Tongue (tissue), 1 donor: ENCODE measurements at regions not wholly inside any gene's neighbourhood (a gene's known extent, or its start where the extent isn't known, plus 50 kb on each side); places are given as distances from the start of the nearest gene placed in this dataset.

Experiments used
- DNase-seq: peaks from one replicate; pipeline ENCODE4 v3.0.0-alpha.2; 2015

DNA sequence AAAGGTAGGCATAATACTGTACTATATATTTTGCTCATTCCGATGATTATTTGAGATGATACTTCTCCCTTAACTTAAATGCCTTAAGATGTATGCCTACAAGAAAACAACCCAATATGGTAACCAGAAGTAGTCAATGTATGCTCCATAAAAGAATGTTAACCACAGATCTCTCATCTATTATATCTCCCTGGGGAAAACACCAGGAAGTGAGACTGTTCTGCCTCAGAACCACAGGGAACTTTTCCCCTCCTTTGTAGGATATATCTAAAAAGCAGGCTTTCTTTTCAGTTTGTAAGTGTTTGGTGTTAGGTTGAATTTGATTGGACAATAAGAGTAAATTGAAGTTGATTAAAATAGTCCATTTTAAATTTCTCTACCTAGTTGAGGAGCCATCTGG is 1160.5 kb upstream of the NXPH2 start:
- no peak for DNase-seq

DNA sequence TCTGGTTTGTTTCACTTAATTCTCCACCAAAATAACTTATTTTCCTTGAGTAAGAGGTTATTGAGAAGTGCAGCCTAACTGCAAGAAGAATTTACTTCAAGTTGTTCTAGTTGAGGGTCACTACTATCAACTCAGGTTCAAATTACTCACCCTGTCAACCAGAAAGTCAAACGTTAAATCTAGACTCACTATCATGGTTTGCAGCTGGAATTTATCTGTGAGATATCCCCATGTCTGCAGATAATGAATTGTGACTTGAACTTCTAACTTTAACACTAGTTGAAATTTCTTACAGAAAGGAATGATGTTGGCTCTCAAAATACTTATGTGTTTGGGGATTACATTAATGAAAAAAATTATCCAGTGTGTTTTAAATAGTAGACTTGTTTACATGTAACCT is 1145.7 kb upstream of the NXPH2 start:
- no peak for DNase-seq

DNA sequence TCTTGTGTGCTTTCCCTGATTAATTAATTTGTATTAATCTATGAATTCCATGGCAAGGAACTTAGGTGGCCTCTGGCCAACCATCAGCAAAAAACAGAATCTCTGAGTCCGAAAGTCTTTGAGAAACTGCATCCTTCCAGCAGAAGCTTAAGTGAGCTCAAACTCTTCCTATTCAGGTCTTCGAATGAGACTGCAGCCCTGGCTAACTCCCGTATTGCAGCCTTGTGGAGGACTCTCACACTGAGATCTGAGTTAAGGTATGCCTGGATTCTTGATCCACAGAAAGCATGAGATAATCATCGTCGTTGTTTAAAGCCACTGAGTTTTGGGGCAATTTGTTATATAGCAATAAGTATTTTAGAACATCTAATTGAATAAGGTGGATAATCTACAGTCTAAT is 1143.9 kb upstream of the NXPH2 start:
- no peak for DNase-seq

DNA sequence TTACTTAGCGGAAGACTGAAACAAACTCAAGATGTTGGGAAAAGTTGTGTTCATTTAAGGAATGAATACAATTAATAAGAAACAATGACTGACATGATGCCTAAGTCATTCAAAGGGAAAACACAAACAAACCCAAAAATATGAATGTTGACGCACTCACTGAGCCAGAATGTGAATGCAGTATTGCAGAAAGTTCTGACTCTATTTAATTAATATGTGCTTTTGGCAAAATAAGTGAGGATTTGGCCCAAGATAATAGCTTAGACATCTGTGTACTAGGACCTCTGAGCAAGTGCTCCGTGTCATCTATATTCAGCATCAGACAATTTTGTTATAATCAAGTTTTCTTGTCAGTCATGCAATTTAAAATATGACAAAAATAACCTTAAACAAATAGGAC is 1138.8 kb upstream of the NXPH2 start:
- no peak for DNase-seq

DNA sequence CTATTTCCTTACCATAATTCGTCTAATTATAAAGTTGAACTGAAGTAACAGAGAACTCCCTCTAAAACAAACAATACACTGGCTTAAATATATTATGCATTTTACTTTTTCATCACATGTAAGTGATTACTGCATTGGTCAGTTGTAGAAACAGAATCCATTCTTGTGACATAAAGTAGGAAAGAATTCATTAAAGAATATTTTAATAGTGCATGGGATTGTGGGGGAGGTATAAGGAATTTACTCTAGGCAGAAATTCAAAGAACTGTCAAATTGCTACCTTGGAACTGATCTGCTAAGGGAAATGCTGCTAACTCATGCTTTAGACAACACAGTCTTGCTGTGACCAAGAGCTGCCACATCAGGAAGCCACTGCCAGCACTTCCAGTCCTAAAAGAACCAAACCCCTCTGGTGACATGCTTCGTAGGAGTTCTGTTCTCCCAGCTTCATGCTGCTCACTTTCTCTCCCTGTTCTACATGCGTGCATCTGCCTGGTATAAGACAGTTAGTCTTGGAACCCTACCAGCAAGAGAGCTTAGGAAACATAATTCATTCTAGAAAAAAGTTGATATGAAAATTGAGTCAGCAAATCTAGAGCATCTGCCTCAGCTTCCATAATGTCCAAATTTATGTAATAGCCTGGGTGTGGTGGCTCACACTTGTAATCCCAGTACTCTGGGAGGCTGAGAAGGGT is 1137.6 kb upstream of the NXPH2 start:
- peak; percentile 14 for DNase-seq

DNA sequence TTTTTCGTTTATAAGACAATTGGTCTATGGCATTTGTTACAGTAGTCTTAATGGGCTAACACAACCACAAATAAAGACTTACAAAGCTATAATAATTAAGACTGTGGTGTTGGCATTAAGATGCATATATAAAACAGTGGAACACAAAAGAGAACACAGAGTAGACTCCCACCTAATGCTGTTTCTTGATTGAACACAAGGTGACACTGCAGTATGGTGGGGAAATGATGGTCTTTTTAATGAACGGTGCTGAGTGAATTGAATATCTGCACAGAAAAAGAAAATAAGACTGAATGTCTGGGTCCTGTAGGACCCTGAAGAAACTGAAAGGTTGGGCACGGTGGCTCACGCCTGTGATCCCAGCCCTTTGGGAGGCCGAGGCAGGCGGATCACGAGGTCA is 1136.6 kb upstream of the NXPH2 start:
- DNase-seq: peak; percentile 9

DNA sequence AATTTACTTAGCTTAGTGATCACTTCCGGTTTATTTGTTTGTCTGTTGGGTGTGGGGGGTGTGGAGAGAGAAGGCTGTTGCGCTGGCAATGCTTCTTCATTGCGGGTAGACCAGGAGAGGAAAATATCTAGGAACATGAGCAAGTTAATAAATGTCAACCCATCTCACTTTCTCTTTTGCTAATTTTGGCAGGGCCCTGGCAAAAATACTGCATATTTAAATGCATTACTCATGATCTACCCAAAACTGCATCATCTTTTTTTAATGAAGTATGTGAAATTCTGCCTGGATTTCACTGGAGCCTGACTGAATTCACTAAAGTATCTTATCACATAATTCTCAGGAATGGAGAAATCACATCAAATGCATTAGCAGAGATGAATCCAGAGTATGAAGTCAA is 1131.0 kb upstream of the NXPH2 start:
- no peak for DNase-seq

DNA sequence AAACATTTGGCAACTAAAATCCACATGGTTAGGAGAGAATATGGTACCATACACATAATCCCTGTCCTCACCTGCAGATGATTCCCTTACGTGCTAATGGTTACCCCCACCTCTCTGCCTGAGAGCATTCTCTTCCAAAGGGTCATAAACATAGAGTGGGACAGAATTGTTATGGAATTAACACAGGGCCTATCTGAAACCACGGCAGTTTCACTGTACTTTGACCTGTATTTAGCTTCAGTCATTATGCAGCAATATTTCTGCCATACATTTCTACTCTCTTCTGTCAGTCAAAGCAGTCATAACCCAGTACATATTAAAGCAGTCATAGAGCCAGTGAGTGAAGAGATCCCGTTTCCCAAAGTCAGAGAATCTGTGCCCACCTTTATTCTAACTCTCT is 1128.9 kb upstream of the NXPH2 start:
- DNase-seq: no peak

DNA sequence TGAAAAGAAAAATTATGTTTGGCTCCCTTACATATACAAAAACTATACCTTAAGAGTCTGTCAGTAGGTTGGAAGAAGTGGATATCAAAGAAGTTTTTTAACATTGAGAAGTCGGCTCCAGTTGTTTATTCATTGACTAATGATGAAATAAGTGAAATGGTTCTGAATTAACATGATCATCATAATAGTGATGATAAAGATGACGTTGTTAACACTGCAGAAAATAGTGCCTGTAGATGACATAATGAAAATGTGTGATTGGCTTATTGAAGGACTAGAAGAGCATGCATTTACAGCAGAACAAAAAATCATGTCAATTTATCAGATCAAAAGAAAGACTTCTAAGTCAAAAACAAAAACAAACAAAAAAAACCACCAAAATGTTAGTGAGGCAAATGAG is 1125.4 kb upstream of the NXPH2 start:
- DNase-seq: no peak

DNA sequence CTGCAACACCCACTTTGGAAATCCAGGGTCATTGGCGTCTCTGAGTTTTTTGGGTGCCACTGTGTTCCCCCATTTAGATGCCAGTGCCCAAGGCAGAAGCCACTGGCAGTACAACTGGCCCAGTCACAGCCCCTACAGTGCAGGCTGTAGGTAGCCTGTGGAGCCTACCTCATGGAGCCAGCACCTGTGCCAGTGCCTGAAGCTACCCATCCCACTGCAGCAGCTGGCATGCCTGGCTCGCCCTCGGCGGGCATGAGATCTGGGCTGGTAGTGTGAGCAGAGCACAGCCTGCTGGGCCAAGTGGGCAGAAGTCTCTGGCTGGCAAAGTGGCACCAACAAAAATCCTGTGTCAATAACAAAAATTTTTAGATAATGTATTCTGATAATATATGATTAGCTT is 1111.4 kb upstream of the NXPH2 start:
- DNase-seq: no peak

DNA sequence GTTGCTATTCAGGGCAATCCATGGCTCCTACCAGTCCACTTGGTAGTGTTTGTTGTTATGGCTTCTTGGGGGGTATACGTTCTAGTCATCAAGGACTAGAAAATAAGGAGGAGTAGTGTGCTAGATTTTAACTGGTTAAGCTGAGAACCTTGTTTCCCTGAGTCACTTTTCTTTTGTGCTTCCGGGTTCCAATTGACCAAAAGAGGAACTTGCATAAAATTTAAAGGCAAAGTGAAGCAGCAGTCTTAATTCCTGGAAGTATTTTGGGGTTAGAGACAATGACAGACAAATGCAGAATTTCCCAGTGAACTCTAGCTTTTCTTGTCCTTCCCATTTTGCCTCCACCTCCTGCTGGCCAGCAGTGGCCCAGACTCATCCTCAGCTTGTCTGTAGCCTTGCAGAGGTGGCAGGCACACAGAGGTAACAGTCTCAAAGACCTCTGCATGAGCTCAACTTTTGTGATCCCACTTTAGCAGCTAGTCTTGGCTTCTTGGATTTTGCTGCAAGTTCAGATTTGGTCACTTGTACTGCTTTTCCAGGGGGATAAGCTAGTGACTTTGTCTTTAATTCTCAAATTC is 1105.8 kb upstream of the NXPH2 start:
- DNase-seq: no peak

DNA sequence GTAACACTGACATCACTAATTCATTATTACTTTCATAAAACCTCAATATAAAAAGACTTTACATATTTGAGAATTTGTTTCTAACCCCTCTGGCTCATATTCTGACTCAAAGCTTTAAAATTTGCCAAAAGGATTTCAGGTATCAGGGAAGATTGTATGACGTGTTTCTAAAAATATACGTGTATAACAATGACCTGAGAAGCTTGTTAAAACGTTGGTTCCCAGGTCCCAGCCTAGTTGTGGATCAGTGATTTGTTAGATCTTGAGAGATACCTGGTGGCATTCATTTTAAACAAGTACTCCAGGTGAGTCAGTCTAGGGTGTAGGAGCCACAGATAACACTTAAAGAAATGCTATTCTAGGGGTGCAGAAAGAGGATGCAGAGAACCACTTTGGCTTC is 1096.8 kb upstream of the NXPH2 start:
- no peak for DNase-seq

DNA sequence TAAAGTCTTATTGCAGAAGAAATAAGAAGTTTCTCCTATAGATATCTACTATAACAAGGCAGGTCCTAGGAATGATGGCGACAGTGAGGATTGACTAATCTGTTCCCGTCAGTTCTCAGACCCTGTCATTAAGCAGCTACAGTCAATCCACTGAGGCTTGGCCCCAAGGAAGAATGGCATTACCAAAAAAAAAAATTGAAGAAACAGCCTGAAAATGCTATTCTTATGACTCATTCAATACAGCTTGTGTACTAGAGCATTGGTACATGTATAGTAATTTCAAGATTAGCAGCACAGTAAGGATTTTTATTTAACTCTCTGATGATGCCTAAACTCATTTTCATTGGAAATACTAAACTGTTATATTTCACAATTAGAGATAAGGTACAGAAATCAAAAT is 1096.1 kb upstream of the NXPH2 start:
- no peak for DNase-seq

DNA sequence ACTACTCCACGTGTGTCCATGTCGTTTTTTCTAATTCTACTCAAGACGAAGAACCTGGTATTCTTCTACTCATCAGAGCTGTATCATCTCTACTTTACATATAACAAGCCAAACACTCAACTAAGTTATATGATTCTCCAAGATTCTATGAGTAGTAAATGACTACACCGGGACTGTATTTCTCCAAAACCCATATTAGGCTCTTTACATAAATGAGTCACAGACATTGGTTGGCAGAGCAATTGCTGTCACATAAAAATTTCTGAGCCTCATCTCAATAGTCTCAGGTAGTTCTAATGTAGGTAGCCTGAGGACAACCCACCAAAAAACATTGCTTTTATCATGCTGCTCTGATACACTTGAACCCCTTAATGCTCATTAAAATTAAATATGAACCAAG is 1092.3 kb upstream of the NXPH2 start:
- DNase-seq: no peak

DNA sequence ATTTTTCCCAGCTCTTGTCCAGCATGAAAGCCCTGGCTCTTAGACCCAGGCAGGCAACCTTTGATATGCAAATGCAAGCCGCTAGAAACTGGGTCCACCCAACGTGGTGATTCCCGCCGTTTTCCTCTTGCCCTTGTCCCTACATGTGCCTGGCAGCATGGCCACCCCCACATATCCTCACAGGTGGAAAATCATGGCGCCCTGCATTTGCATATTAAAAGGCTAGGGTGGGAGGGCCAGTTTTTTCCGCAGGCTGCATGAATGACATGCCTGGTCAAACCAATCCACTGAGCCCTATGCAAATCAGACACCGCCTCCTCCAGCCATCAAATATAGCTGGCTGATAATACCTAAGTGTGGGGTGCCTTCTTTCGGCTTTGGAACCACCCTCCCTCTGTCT is 1091.8 kb upstream of the NXPH2 start:
- no peak for DNase-seq

DNA sequence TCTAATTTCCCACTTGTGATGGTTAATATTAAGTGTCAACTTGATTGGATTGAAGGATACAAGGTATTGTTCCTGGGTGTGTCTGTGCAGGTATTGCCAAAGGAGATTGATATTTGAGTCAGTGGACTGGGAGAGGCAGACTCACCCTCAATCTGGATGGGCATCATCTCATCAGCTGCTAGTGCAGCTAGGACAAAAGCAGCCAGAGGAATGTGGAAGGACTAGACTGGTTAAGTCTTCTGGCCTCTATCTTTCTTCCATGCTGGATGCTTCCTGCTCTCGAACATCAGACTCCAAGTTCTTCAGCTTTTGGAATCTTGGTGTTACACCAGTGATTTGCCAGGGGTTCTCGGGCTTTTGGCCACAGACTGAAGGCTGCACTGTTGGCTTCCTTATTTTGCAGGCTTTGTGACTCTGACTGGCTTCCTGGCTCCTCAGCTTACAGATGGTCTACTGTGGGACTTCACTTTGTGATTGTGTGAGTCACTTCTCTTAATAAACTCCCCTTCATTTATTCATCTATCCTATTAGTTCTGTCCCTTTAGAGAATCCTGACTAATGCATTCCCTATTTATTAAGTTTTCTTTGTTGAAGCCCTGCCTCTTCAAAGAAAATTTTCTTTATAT is 1087.5 kb upstream of the NXPH2 start:
- DNase-seq: no peak

DNA sequence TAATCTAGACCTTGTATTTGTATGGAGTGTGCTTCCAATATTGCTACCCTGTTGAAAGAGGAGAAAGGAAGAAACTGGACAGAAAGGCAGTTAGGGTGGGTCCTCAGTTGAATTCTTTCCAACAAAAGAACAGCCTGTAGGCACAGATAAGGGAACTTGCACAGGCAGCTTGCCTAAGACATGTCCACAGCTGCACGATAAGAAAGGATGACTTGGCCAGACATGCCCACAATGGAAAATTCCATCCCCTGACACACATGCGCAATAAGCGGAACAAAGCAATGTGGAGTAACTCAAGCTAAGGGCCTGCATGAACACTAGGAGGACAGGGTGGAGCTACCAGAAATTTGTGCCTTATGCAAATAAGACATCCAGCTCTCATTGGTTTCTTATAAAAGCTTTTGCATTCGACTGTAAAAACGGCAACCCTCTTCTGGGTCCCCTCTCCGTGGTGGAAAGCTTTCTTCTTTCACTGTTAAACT is 1084.7 kb upstream of the NXPH2 start:
- no peak for DNase-seq

DNA sequence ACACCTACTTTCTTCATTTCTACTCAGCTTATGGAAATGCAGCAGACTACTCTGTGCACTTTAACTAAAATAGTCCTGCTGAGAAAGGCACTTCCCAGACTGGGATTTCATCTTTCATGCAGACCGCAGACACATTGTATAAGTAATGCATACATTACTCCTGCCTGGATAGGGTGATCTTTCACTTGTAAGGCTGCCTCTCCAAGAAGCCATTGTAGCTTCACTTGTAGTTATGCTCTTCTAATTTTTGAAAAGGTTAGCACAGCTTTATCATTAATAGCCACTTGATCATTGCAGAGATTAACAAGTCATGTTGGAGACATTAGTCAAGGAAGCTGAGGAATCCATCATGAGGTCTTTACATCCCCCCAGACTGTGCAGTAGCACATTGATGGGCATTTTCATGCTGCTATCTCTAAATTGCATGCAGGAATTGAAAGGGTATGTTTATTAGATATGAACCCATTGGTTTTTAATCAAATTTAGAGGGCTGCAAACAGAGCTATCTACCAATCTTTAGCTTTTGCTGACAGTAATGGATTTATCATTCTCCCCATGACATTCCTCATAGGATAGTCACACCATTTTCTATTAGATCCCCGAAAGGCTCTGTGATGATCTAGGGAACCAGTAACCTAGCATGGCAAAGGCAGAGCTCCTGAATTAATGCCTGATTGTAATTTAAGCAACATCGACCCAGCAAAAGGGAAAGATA is 1074.7 kb upstream of the NXPH2 start:
- no peak for DNase-seq

DNA sequence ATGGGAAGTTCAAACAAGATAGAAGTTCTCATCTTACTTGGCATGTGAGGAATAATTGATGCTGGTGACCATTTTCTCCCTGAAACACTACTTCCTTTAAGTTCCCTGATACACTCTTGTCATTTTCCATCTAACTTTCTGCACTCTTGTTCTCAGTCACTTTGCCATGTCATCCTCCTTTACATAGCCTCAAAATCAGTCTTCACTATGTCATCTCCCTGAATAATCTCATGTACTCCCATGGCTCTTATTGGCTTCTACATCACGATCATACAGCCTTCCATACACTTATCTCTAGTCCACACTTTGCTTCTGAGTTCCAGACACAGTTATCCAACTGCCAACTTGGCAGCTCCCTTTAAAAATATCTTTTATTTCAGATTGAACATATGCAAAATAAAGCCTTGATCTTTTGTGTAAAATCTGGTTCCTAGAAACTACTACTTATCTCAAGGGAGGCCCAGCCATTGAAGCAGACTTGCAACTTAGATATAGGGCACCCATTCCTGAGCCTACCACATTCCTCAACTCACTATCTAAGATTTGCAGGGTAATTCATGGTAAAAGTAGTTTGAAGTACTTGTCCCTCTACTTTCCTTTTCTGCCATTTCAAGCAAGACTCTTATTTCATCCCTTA is 1070.2 kb upstream of the NXPH2 start:
- no peak for DNase-seq

DNA sequence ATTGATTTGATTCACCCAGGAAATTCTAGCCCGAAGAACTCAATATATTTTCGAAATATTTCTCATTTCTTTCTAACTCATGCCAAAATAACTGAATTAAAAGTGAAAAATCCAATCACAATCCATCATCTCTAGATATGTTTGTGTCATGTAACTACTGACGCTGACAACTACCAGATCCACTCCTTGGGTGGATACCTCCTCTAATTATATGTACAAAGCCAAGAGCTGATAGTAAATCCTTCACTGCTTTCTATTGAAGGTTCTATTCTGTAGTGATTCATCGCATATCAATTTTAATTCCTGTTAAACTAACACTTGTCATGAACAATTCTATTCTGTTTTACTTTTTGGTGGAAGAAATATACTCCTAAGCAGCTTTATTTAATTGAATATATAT is 1056.6 kb upstream of the NXPH2 start:
- no peak for DNase-seq

DNA sequence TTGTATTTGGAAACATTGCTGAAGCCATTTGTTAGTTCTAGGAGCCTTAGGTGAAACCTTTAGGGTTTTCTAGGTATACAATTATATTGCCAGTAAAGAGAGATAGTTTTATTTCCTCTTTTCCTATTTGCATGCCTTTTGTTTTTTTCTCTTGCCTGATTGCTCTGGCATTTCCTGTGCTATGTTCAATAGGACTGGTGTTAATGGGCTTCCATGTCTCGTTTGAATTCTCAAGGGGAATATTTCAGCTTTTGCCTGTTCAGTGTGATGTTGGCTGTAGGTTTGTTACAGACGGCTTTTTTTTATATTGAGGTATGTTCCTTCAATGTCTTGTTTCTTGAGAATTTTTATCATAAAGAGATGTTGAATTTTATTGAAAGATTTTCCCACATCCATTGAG is 1054.9 kb upstream of the NXPH2 start:
- DNase-seq: no peak

DNA sequence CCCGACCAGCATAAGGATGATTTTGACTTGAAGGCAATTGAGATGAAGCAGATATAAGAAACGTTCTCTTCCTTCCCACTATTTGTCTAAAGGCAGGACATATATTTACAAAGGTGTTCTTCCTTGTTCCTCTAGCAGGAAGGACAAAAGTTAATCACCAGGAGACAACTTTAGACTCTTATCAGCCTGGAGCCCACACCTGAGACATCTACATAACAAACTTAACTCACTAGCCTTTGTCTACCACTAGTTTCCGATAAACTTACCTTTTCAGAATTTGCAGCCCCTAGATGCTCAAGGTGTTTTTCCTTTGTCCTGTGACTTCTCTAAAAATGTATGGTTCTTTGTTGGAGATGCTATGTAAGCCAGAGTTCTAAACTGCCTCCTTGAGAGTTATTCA is 1047.8 kb upstream of the NXPH2 start:
- DNase-seq: no peak

DNA sequence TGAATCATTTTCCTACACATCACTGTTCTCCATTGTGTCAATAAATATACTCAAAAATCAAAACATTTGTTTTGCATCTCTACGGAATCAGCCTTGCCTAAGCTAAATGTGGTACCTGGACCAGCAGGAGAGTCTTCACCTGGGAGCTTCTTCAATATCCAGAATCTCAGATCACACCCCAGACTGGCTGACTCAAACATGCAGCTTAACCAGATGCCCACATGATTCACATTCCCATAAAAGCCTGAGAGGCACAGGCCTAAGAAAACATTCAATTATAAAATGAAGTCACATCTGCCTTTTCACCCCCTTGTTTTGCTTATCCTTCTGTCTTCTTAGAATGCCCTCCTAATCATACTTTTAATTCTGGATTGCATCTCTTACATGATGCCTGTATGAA is 1045.5 kb upstream of the NXPH2 start:
- no peak for DNase-seq
